Spleen (tissue), 11 donors: ENCODE measurements at regions not wholly inside any gene's neighbourhood (a gene's known extent, or its start where the extent isn't known, plus 50 kb on each side); places are given as distances from the start of the nearest gene placed in this dataset.

ENCODE experiments used
- DNase-seq: peaks from one replicate; pipeline ENCODE4 v3.0.0-alpha.2; 2020
- H3K27ac ChIP-seq, 8 donors: fragments of 200-600 bp; sonication (generic) in 7 of 8; 1 replicate in 4 of 8; 2 replicates in 4 of 8; pipeline versions ENCODE4 v1.5.0 to v1.8.0; 2016 to 2021; ENCODE audit warnings: inconsistent platforms in 4 of 8, mild to moderate bottlenecking in 4 of 8, moderate library complexity in 1 of 8
- H3K27me3 ChIP-seq, 7 donors: fragments of 200-600 bp; sonication (generic) in 6 of 7; replicated peaks in 1 of 7; 1 replicate in 4 of 7; 2 replicates in 3 of 7; pipeline versions ENCODE4 v1.5.0 to v1.8.0; 2016 to 2021; ENCODE audit warnings: inconsistent platforms in 3 of 7, mild to moderate bottlenecking in 1 of 7
- H3K36me3 ChIP-seq, 6 donors: fragments of 200-600 bp; sonication (generic) in 5 of 6; 1 replicate in 4 of 6; 2 replicates in 2 of 6; pipeline versions ENCODE4 v1.5.0 to v1.8.0; 2016 to 2021; ENCODE audit warnings: inconsistent platforms in 2 of 6
- H3K4me1 ChIP-seq, 6 donors: fragments of 200-600 bp; sonication (generic) in 5 of 6; 1 replicate in 3 of 6; 2 replicates in 3 of 6; pipeline versions ENCODE4 v1.5.0 to v1.8.0; 2016 to 2021; ENCODE audit warnings: inconsistent platforms in 3 of 6
- H3K4me3 ChIP-seq, 8 donors: fragments of 200-600 bp; sonication (generic) in 7 of 8; 1 replicate in 4 of 8; 2 replicates in 4 of 8; pipeline versions ENCODE4 v1.5.0 to v1.8.0; 2016 to 2021; ENCODE audit warnings: inconsistent platforms in 4 of 8, mild to moderate bottlenecking in 4 of 8, moderate library complexity in 2 of 8
- H3K9me3 ChIP-seq, 8 donors: fragments of 200-600 bp; sonication (generic) in 7 of 8; 1 replicate in 4 of 8; 2 replicates in 4 of 8; pipeline versions ENCODE4 v1.5.0 to v1.8.0; 2016 to 2021; ENCODE audit warnings: inconsistent platforms in 4 of 8
- POLR2A ChIP-seq, 3 donors: fragments of 450-650 bp; IDR thresholded peaks; one replicate each; pipeline ENCODE4 v1.5.1; 2017; ENCODE audit warnings: antibody characterized with exemption in 3 of 3, mild to moderate bottlenecking in 1 of 3
- POLR2AphosphoS5 ChIP-seq, 3 donors: sonication (generic); formaldehyde crosslinking; IDR thresholded peaks; one replicate each; pipeline ENCODE4 v1.5.1; 2017; ENCODE audit warnings: antibody characterized with exemption in 3 of 3
- WGBS, 5 donors: extraction: QIAGEN DNeasy Blood & Tissue Kit in 3 of 5; methylation state at CpG; one replicate each; pipeline versions ENCODE4 v1.1.5 to v1.1.7; 2013 to 2018; 5-methylcytosine and 5-hydroxymethylcytosine counted together
- intact Hi-C: fragments of 100-400 bp; cut with DNase I; formaldehyde crosslinking; loops from one replicate; pipeline ENCODE4 v1.15.0; 2023; ENCODE audit warnings: low total_unique reads
- TF ChIP-seq, protein P1 (sequence below), 11 experiments: fragments of 200-600 bp in 7 of 11; fragments of 450-650 bp in 4 of 11; sonication (generic) in 4 of 11; IDR thresholded peaks in 8 of 11; conservative IDR thresholded peaks in 3 of 11; 1 replicate in 7 of 11; 2 replicates in 4 of 11; pipeline versions ENCODE4 v1.4.0 to v1.8.0; 2016 to 2021; ENCODE audit warnings: antibody characterized with exemption in 11 of 11, inconsistent platforms in 4 of 11, mild to moderate bottlenecking in 1 of 11
- donor health status: healthy with polysubstance abuse.
- donor health status: DM: no; HTN: no; CAD: no; lungs with moderate emphysema.
- donor health status: DM: no; HTN: no; CAD: no.
- donor health status: Bipolar disorder and iron deficiency.
- donor health status: healthy.
- donor health status: DM: no; HTN: no; CAD: no.
- donor health status: DM: yes; HTN: yes; CAD: no.

- intact Hi-C loops = no loop called here
- Histone ChIP-seq H3K36me3 (no peaks in the 10 kb centered on the region), H3K4me1 (peaks cover 0 to 22% (median 10%) of the 10 kb centered on the region in 6 donors), H3K4me3 (no peak overlapping the region), H3K27me3 (no peaks in the 10 kb centered on the region), H3K27ac (no peak overlapping the region), H3K9me3 (no peaks in the 10 kb centered on the region)
- 89 to 94% (median 93%) methylated on average over 7 of the region's 7 CpGs for WGBS, 5 donors
- no peak for DNase-seq
- TF ChIP-seq, protein P1, sequence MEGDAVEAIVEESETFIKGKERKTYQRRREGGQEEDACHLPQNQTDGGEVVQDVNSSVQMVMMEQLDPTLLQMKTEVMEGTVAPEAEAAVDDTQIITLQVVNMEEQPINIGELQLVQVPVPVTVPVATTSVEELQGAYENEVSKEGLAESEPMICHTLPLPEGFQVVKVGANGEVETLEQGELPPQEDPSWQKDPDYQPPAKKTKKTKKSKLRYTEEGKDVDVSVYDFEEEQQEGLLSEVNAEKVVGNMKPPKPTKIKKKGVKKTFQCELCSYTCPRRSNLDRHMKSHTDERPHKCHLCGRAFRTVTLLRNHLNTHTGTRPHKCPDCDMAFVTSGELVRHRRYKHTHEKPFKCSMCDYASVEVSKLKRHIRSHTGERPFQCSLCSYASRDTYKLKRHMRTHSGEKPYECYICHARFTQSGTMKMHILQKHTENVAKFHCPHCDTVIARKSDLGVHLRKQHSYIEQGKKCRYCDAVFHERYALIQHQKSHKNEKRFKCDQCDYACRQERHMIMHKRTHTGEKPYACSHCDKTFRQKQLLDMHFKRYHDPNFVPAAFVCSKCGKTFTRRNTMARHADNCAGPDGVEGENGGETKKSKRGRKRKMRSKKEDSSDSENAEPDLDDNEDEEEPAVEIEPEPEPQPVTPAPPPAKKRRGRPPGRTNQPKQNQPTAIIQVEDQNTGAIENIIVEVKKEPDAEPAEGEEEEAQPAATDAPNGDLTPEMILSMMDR (IDR thresholded peaks at IDR 0.05 in 8 of 11, conservative IDR thresholded peaks at IDR 0.05 in 3 of 11) = no peak
- TF ChIP-seq POLR2AphosphoS5 (IDR thresholded peaks at IDR 0.05) (no peak), POLR2A (IDR thresholded peaks at IDR 0.05) (no peak)
These were observed 68.8 kb upstream of the SIAH1 start for GRCh38 chr16:48454051-48454450.

- DNase-seq = no peak
- H3K4me1 ChIP-seq = peaks cover 0 to 13% (median 4%) of the 10 kb centered on the region in 6 donors
These were observed 68.0 kb upstream of the SIAH1 start for GRCh38 chr16:48452991-48453760.

DNA sequence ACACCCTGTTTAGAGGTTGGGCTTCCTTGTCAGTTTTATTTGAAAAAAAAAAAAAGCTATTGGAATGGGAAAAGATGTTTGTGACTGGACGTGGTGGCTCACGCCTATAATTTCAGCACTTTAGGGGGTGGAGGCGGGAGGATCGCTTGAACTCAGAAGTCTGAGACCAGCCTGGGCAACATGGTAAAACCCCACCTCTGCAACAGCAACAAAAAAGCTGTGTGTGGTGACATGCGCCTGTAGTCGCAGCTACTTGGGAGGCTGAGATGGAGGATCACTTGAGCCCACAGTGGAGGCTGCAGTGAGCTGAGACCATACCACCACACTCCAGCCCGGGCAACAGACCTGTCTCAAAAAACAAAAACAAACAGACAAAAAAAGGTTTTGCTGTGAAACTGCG, 66.1 kb upstream of the SIAH1 start:
- 92 to 96% (median 95%) methylated on average over 8 of the region's 8 CpGs for WGBS, 5 donors
- intact Hi-C loops = no loop called here
- TF ChIP-seq POLR2A (IDR thresholded peaks at IDR 0.05) = no peak

More at GRCh38 chr16:48452991-48453760, 68.0 kb upstream of the SIAH1 start:
- H3K9me3 ChIP-seq = no peaks in the 10 kb centered on the region
- WGBS, 5 donors = 75 to 94% (median 82%) methylated on average over 10 to 11 of the region's 11 CpGs
- H3K36me3 ChIP-seq = no peaks in the 10 kb centered on the region
- intact Hi-C loops = no loop called here
- TF ChIP-seq, protein P1 (IDR thresholded peaks at IDR 0.05 in 8 of 11, conservative IDR thresholded peaks at IDR 0.05 in 3 of 11) = no peak
- TF ChIP-seq POLR2A (IDR thresholded peaks at IDR 0.05) (no peak), POLR2AphosphoS5 (IDR thresholded peaks at IDR 0.05) (no peak)
- H3K27me3 ChIP-seq = no peaks in the 10 kb centered on the region
- no peak overlapping the region for H3K27ac ChIP-seq
- no peak overlapping the region for H3K4me3 ChIP-seq

DNA sequence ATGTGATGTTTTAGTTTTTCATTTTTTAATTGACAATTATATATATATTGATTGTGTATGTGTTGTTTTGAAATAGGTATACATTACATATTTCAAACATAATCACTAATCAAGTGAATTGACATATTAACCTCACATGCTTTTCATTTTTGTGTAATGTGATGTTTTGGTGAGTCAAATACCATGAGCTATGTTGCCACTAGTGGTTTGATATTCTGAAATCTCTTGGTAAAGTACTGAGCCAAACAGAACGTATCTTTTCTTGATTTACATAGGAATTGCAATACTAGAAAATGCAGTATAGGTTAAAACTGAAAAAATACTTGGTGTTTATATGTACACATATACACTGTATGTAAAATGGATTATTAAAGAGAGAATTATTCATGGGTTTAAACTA, 65.2 kb upstream of the SIAH1 start:
- H3K27me3 ChIP-seq = no peaks in the 10 kb centered on the region
- no peaks in the 10 kb centered on the region for H3K9me3 ChIP-seq
- H3K4me1 ChIP-seq = peaks cover 0 to 10% (median 1%) of the 10 kb centered on the region in 6 donors
- 0 to 47% (median 35%) methylated on average over 1 of the region's 1 CpG for WGBS, 5 donors
- no peak overlapping the region for H3K4me3 ChIP-seq
- intact Hi-C loops = no loop called here
- DNase-seq = no peak
- no peaks in the 10 kb centered on the region for H3K36me3 ChIP-seq
- TF ChIP-seq, protein P1 (IDR thresholded peaks at IDR 0.05 in 8 of 11, conservative IDR thresholded peaks at IDR 0.05 in 3 of 11) = no peak
- no peak for TF ChIP-seq POLR2A (IDR thresholded peaks at IDR 0.05)
- no peak for TF ChIP-seq POLR2AphosphoS5 (IDR thresholded peaks at IDR 0.05)
- H3K27ac ChIP-seq = no peak overlapping the region

More for the DNA sequence above, 66.1 kb upstream of the SIAH1 start:
- Histone ChIP-seq H3K9me3 (no peaks in the 10 kb centered on the region), H3K36me3 (no peaks in the 10 kb centered on the region), H3K4me1 (peaks cover 0 to 10% (median 1%) of the 10 kb centered on the region in 6 donors), H3K27me3 (no peaks in the 10 kb centered on the region), H3K27ac (no peak overlapping the region), H3K4me3 (no peak overlapping the region)
- DNase-seq = no peak
